HT1080 (cell line): ENCODE measurements at regions not wholly inside any gene's neighbourhood (a gene's known extent, or its start where the extent isn't known, plus 50 kb on each side); places are given as distances from the start of the nearest gene placed in this dataset.

ENCODE experiments used
- DNase-seq: peaks from one replicate; pipeline ENCODE4 v3.0.0-alpha.2; 2015; ENCODE audit warnings: low read depth

- DNase-seq = no peak
Measured at GRCh38 chr16:76899767-76900166, 291.2 kb upstream of the MON1B start.

GRCh38 chr16:76900285-76901263, 290.4 kb upstream of the MON1B start:
- DNase-seq = no peak

- DNase-seq = no peak
Measured at GRCh38 chr16:76906552-76906951, 284.4 kb upstream of the MON1B start.

- peak; percentile 71 for DNase-seq
Measured at GRCh38 chr16:76910931-76911330, 280.1 kb upstream of the MON1B start.

- DNase-seq = no peak
Measured at GRCh38 chr16:76913046-76913445, 277.9 kb upstream of the MON1B start.

GRCh38 chr16:76926042-76926441, 264.9 kb upstream of the MON1B start:
- no peak for DNase-seq

GRCh38 chr16:76926595-76926994, 264.4 kb upstream of the MON1B start:
- DNase-seq = no peak

- no peak for DNase-seq
Measured at GRCh38 chr16:76931186-76931585, 259.8 kb upstream of the MON1B start.

- peak; percentile 11 for DNase-seq
Measured at GRCh38 chr16:76932541-76933211, 258.3 kb upstream of the MON1B start.

- DNase-seq = peak; percentile 13
Measured at GRCh38 chr16:76940251-76940650, 250.7 kb upstream of the MON1B start.

GRCh38 chr16:76941113-76941512, 249.9 kb upstream of the MON1B start:
- peak; percentile 4 for DNase-seq

- DNase-seq = no peak
Measured at GRCh38 chr16:76942089-76942488, 248.9 kb upstream of the MON1B start.

GRCh38 chr16:76943921-76944320, 247.1 kb upstream of the MON1B start:
- no peak for DNase-seq

- DNase-seq = peak; percentile 93
Measured at GRCh38 chr16:76946879-76947278, 244.1 kb upstream of the MON1B start.

GRCh38 chr16:76947749-76948148, 243.2 kb upstream of the MON1B start:
- DNase-seq = no peak

GRCh38 chr16:76955629-76956028, 235.4 kb upstream of the MON1B start:
- DNase-seq = peak; percentile 24

GRCh38 chr16:76956394-76956793, 234.6 kb upstream of the MON1B start:
- DNase-seq = no peak

GRCh38 chr16:76956841-76957240, 234.1 kb upstream of the MON1B start:
- no peak for DNase-seq

GRCh38 chr16:76959166-76959565, 231.8 kb upstream of the MON1B start:
- no peak for DNase-seq

GRCh38 chr16:76963614-76964315, 227.2 kb upstream of the MON1B start:
- no peak for DNase-seq

- DNase-seq = no peak
Measured at GRCh38 chr16:76964464-76965154, 226.4 kb upstream of the MON1B start.
